ENCODE measurements at regions not wholly inside any gene's neighbourhood (a gene's known extent, or its start where the extent isn't known, plus 50 kb on each side); places are given as distances from the start of the nearest gene placed in this dataset.
A peak's percentile ranks its signal among the peaks of the same experiment; 100 is the strongest.

DNA sequence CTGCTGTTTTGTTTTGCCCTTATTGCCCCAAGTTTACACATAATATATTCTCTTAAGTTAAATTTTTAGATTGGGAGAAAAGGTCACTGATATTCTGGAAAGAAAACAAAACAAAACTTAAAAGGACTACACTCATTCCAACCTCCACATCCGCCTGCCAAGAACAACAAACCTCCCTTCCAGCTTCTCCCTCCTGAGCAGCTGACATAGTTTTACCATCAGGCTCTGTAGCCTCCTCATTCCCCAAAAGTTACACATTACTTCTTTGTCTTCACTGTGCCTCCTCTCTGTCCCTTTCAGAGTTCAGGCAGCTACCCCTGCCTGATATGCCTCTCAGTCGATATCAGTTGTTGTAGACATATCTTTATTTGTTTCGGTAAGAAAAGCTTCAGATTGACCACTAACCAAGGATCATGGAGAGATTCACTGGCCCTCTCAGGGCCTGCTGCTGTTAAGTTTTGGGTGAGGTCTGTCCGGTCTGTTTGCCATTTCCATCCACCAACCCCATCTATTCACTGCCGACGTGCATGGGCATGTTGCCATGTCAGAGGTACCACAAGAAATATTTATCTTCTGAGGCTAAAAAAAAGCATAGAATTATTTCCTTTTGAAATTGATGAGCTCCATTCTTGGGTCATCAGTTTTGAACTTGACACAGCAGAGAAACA lies 164.1 kb downstream of the GASK1B start:
- H3K36me3 Mint-ChIP-seq (ENCODE audit: low read depth): no peaks in the 10 kb centered on the region
- H3K4me3 Mint-ChIP-seq: no peak overlapping the region
- no peaks in the 10 kb centered on the region for H3K9me3 Mint-ChIP-seq
- DNase-seq (ENCODE audit: low read depth, low spot score): no peak
- H3K27ac Mint-ChIP-seq (ENCODE audit: unreplicated experiment): peak overlapping the region; percentile 51
- H3K4me1 Mint-ChIP-seq: peaks cover 51% of the 10 kb centered on the region
- no peaks in the 10 kb centered on the region for H3K27me3 Mint-ChIP-seq (ENCODE audit: low read depth)
- TF ChIP-seq, protein P1, sequence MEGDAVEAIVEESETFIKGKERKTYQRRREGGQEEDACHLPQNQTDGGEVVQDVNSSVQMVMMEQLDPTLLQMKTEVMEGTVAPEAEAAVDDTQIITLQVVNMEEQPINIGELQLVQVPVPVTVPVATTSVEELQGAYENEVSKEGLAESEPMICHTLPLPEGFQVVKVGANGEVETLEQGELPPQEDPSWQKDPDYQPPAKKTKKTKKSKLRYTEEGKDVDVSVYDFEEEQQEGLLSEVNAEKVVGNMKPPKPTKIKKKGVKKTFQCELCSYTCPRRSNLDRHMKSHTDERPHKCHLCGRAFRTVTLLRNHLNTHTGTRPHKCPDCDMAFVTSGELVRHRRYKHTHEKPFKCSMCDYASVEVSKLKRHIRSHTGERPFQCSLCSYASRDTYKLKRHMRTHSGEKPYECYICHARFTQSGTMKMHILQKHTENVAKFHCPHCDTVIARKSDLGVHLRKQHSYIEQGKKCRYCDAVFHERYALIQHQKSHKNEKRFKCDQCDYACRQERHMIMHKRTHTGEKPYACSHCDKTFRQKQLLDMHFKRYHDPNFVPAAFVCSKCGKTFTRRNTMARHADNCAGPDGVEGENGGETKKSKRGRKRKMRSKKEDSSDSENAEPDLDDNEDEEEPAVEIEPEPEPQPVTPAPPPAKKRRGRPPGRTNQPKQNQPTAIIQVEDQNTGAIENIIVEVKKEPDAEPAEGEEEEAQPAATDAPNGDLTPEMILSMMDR (conservative IDR thresholded peaks at IDR 0.05): no peak

DNA sequence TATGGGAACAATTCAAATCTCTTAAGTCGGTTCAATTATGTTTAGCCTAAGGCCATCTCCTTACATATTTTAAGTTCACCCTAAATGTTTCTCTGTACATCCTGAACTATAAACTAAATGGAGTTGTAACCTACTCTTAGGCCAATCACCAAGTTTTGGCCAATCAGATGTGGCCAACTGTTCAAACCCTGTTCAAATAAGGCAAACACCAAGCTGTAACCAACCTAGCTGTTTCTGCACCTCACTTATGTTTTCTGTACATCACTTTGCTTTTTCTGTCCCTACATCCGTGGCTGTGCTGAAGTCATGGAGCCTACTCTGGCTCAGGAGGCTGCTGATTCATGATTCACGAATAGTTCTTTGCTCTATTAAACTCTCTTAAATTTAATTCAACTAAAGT lies 165.3 kb downstream of the GASK1B start:
- Mint-ChIP-seq H3K4me1 (peaks cover 45% of the 10 kb centered on the region), H3K4me3 (no peak overlapping the region), H3K27ac (ENCODE audit: unreplicated experiment) (no peak overlapping the region), H3K9me3 (no peaks in the 10 kb centered on the region), H3K36me3 (ENCODE audit: low read depth) (no peaks in the 10 kb centered on the region), H3K27me3 (ENCODE audit: low read depth) (no peaks in the 10 kb centered on the region)
- TF ChIP-seq, protein P1 (conservative IDR thresholded peaks at IDR 0.05): no peak
- no peak for DNase-seq (ENCODE audit: low read depth, low spot score)

DNA sequence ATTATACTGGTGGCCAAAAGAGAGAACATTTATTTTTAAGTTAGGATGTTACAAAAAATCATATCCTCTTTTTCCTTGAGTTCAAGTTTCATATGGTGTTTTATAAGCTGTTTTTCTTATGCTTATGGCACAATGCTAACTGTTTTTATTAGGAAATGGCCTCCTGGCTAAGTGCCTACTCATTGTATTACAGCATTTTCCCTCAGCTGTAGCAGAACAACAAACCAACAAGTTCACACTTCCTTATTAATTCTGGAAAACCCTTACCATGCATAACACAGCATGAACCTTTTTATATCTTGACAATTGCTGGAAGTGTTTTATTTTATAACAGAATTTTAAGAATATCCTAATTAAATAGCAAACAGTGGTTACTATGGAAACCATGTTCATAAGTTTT lies 165.8 kb downstream of the GASK1B start:
- Mint-ChIP-seq H3K27ac (ENCODE audit: unreplicated experiment) (no peak overlapping the region), H3K9me3 (no peaks in the 10 kb centered on the region), H3K36me3 (ENCODE audit: low read depth) (no peaks in the 10 kb centered on the region), H3K27me3 (ENCODE audit: low read depth) (no peaks in the 10 kb centered on the region), H3K4me1 (peaks cover 50% of the 10 kb centered on the region), H3K4me3 (no peak overlapping the region)
- TF ChIP-seq, protein P1 (conservative IDR thresholded peaks at IDR 0.05): no peak
- no peak for DNase-seq (ENCODE audit: low read depth, low spot score)

DNA sequence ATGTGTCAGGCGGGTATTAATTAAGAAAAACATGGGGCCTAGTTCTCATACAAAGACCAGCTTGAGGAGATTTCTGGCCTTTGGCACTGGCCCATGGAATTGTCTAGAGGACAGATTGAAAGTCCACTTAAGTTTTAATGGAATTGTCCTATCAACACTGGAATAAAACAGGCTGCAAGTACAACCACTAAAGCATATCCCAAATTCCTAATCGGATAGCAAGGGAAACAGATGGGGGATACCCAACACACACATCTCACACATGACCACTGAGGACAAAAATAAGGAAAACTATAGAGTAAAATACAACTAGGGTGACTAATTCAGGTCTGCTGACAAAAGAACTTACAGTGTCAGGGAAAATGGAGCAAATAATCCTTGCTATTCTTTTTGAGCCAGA lies 167.8 kb downstream of the GASK1B start:
- Mint-ChIP-seq H3K4me3 (no peak overlapping the region), H3K27ac (ENCODE audit: unreplicated experiment) (no peak overlapping the region), H3K27me3 (ENCODE audit: low read depth) (no peaks in the 10 kb centered on the region), H3K36me3 (ENCODE audit: low read depth) (no peaks in the 10 kb centered on the region), H3K4me1 (peaks cover 48% of the 10 kb centered on the region), H3K9me3 (peaks cover 6% of the 10 kb centered on the region)
- TF ChIP-seq, protein P1 (conservative IDR thresholded peaks at IDR 0.05): no peak
- DNase-seq (ENCODE audit: low read depth, low spot score): no peak

DNA sequence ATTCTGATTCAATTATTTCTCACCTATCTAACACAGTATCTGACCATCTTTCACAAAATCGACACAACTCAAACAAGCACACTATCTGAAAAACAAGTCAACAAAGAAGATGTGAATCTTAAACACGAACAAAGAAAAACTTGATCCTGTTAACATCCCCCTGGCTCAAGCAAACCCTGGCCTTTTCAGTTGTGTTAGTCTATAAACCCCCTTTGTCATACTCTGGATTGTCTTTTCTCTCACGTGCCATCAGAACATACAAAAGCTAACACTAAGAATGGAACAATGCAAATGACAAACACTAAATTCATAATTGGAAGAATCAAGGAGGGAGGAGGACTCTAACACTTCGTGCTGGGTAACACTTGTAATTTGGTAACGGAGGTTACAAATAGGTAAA lies 168.7 kb downstream of the GASK1B start:
- TF ChIP-seq, protein P1 (conservative IDR thresholded peaks at IDR 0.05): no peak
- Mint-ChIP-seq H3K36me3 (ENCODE audit: low read depth) (no peaks in the 10 kb centered on the region), H3K27ac (ENCODE audit: unreplicated experiment) (peak overlapping the region; percentile 47), H3K9me3 (peaks cover 6% of the 10 kb centered on the region), H3K27me3 (ENCODE audit: low read depth) (no peaks in the 10 kb centered on the region), H3K4me3 (no peak overlapping the region), H3K4me1 (peaks cover 41% of the 10 kb centered on the region)
- no peak for DNase-seq (ENCODE audit: low read depth, low spot score)
